DND-41 (cell line): ENCODE measurements at regions not wholly inside any gene's neighbourhood (a gene's known extent, or its start where the extent isn't known, plus 50 kb on each side); places are given as distances from the start of the nearest gene placed in this dataset.

Source experiments
- ATAC-seq: fragments of 200-7000 bp; cut with Tn5 transposase; 3 replicates; pipeline ENCODE4 v1.9.1; 2021; ENCODE audit warnings: low read depth; ENCODE audit not compliant: insufficient read depth
- DNase-seq: peaks from one replicate; pipeline ENCODE4 v3.0.0-alpha.2; 2020
- H2AFZ ChIP-seq: 2 replicates; pipeline ENCODE4 v1.6.0; 2012; ENCODE audit warnings: low read depth, low read length
- H3K27ac ChIP-seq: 2 replicates; pipeline ENCODE4 v1.5.1; 2012; ENCODE audit warnings: low read length, inconsistent platforms
- H3K27me3 ChIP-seq: fragments of 200-600 bp; sonication (generic); 2 replicates; pipeline ENCODE4 v1.6.0; 2012; ENCODE audit warnings: low read length, mild to moderate bottlenecking, inconsistent platforms; ENCODE audit not compliant: insufficient read depth, poor library complexity
- H3K36me3 ChIP-seq: 2 replicates; pipeline ENCODE4 v1.5.1; 2012; ENCODE audit warnings: low read length, inconsistent platforms; ENCODE audit not compliant: insufficient read depth
- H3K4me1 ChIP-seq: 2 replicates; pipeline ENCODE4 v1.5.1; 2012; ENCODE audit warnings: mild to moderate bottlenecking, low read length; ENCODE audit not compliant: insufficient read depth
- H3K4me2 ChIP-seq: 2 replicates; pipeline ENCODE4 v1.6.0; 2012; ENCODE audit warnings: mild to moderate bottlenecking, moderate library complexity, low read length, inconsistent platforms; ENCODE audit not compliant: insufficient read depth
- H3K4me3 ChIP-seq, 2 experiments: fragments of 200-600 bp in 1 of 2; shearing (Covaris generic) in 1 of 2; 2 replicates each; pipeline ENCODE4 v1.5.1; 2012 to 2016; ENCODE audit warnings: inconsistent platforms in 2 of 2, low read length in 2 of 2, mild to moderate bottlenecking in 2 of 2, low read depth in 1 of 2, moderate library complexity in 1 of 2
- H3K79me2 ChIP-seq: 2 replicates; pipeline ENCODE4 v1.6.0; 2012; ENCODE audit warnings: low read length, inconsistent platforms; ENCODE audit not compliant: insufficient read depth
- H3K9ac ChIP-seq: 2 replicates; pipeline ENCODE4 v1.6.0; 2012; ENCODE audit warnings: low read depth, mild to moderate bottlenecking, inconsistent platforms, low read length, moderate library complexity
- H3K9me3 ChIP-seq: 2 replicates; pipeline ENCODE4 v1.5.1; 2012; ENCODE audit warnings: low read length, moderate library complexity, mild to moderate bottlenecking, inconsistent platforms; ENCODE audit not compliant: insufficient read depth, severe bottlenecking
- H4K20me1 ChIP-seq: 2 replicates; pipeline ENCODE4 v1.6.0; 2012; ENCODE audit warnings: low read length; ENCODE audit not compliant: insufficient read depth
- CTCF ChIP-seq: IDR thresholded peaks from 2 replicates; pipeline ENCODE4 v1.5.1; 2012; ENCODE audit warnings: borderline replicate concordance, low read length, moderate library complexity, mild to moderate bottlenecking; ENCODE audit not compliant: poor library complexity, severe bottlenecking; ENCODE audit errors: extremely low read depth
- EZH2 ChIP-seq: IDR thresholded peaks from 3 replicates; pipeline ENCODE4 v1.6.1; 2012; ENCODE audit warnings: borderline replicate concordance, low read depth, mild to moderate bottlenecking, moderate library complexity, low read length, inconsistent platforms; ENCODE audit not compliant: severe bottlenecking

- Histone ChIP-seq H3K9ac (no peak overlapping the region), H3K4me3 (no peak overlapping the region), H3K4me1 (no peaks in the 10 kb centered on the region), H3K27me3 (peaks cover 3% of the 10 kb centered on the region), H3K79me2 (no peaks in the 10 kb centered on the region), H4K20me1 (no peaks in the 10 kb centered on the region), H3K4me2 (no peak overlapping the region), H2AFZ (no peak overlapping the region), H3K9me3 (no peaks in the 10 kb centered on the region), H3K27ac (no peak overlapping the region), H3K36me3 (no peaks in the 10 kb centered on the region)
- TF ChIP-seq CTCF: no peak
- no peak for TF ChIP-seq EZH2
- no peak for ATAC-seq
- DNase-seq: no peak
Measured at GRCh38 chr9:90420768-90421513, 221.7 kb downstream of the DIRAS2 start.

GRCh38 chr9:90421786-90422185, 220.8 kb downstream of the DIRAS2 start:
- H3K9ac ChIP-seq: no peak overlapping the region
- DNase-seq: no peak
- no peak for ATAC-seq
- H3K79me2 ChIP-seq: no peaks in the 10 kb centered on the region
- TF ChIP-seq EZH2 (no peak), CTCF (no peak)
- no peak overlapping the region for H3K27ac ChIP-seq
- H3K27me3 ChIP-seq: peaks cover 3% of the 10 kb centered on the region
- H3K4me2 ChIP-seq: no peak overlapping the region
- H3K9me3 ChIP-seq: no peaks in the 10 kb centered on the region
- no peaks in the 10 kb centered on the region for H3K4me1 ChIP-seq
- H4K20me1 ChIP-seq: no peaks in the 10 kb centered on the region
- no peak overlapping the region for H3K4me3 ChIP-seq
- H2AFZ ChIP-seq: no peak overlapping the region
- no peaks in the 10 kb centered on the region for H3K36me3 ChIP-seq

- no peak for TF ChIP-seq CTCF
- no peak for TF ChIP-seq EZH2
- Histone ChIP-seq H3K9ac (no peak overlapping the region), H3K79me2 (no peaks in the 10 kb centered on the region), H3K36me3 (no peaks in the 10 kb centered on the region), H4K20me1 (no peaks in the 10 kb centered on the region), H3K27me3 (peaks cover 3% of the 10 kb centered on the region), H3K4me1 (no peaks in the 10 kb centered on the region), H3K4me3 (no peak overlapping the region), H3K9me3 (no peaks in the 10 kb centered on the region), H3K4me2 (no peak overlapping the region), H2AFZ (no peak overlapping the region), H3K27ac (no peak overlapping the region)
- ATAC-seq (no peak), DNase-seq (no peak)
Measured at GRCh38 chr9:90423661-90424193, 218.9 kb downstream of the DIRAS2 start.
